NCI-H460 (cell line): ENCODE measurements at regions not wholly inside any gene's neighbourhood (a gene's known extent, or its start where the extent isn't known, plus 50 kb on each side); places are given as distances from the start of the nearest gene placed in this dataset.

ENCODE experiments used
- DNase-seq: peaks from one replicate; pipeline ENCODE4 v3.0.0-alpha.2; 2016; ENCODE audit warnings: low read depth; ENCODE audit errors: extremely low read depth

DNA sequence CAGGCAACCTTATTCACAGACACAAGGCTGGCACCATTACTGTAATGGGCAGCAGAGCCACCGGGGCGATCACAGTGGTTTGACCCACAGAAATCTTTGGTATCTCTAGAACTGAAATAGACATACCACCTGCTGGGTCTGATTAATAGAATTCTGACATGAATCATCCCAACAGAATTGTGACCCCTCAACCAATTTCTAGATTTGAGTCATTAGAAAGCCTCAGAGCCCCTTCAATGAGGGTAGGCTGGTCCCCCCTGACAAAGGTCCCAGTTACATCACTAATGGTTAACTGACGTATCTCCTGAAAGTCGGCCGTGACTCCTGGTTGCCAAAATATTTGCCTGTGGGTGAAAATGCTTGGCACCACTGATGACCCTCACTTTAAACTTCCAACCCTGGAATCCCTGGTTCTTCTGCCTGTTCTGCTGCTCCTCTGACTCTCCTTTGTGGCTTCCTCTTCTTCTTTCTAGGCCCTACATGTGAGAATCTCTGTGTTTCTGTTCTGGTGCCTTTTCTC lies 124.9 kb upstream of the ARID1B start:
- no peak for DNase-seq

DNA sequence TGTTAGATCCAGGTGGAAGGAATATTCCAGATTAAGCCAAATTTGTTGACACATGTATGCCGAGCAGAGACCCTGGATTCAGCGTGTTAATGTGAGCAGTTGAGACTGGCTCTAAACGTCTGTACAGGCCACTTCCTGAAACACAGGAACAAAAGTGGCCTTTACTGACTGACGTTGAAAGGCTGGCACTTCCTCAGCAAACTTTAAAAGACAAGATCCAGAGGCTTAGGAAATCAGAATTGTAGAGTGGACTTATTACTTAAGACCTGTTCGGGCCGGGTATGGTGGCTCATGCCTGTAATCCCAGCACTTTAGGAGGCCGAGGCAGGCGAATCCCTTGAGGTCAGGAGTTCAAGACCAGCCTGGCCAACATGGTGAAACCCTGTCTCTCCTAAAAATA lies 125.7 kb upstream of the ARID1B start:
- no peak for DNase-seq

DNA sequence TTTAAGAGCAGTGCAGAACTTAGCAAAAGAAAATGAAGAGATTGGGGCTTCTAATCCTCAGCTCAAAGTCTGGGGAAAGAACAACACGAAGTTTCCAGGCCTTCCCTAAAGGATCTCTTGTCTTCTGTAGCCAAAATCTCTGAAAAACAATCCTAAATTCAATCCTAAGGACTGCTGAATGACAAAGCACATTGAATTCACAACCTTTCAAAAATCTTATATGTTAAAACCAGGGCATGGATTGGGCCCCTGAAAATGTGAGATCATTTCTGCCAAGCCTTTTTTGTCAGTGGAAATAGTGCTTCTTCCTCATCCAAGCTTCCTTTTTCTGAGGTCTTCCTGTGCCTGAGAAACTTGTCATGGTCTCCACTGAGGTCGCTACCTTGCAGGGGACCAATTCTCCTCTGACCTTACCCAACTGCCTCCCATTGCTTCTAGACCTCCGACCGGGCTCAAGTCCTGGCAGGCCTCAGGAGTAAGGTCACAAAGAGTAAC lies 126.2 kb upstream of the ARID1B start:
- DNase-seq: no peak

DNA sequence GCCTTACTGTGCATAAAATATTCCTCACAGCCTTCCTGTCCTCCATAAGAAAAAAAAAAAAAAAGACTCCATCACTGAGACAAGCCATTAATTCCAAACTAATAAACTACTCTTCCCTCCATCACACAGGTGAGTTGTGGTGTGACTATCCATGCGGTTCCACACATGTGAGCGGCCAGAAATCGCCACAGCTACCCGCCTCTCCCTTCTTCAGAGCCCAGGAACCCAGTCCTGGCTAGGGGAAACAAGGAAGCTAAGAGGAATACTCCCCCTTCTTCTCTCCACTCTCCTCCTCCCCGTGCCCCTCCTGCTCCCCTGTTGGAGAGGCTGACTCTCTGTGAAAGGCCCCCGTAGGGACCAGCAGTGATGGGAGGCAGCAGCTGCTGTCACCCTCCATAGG lies 128.6 kb upstream of the ARID1B start:
- DNase-seq: no peak

DNA sequence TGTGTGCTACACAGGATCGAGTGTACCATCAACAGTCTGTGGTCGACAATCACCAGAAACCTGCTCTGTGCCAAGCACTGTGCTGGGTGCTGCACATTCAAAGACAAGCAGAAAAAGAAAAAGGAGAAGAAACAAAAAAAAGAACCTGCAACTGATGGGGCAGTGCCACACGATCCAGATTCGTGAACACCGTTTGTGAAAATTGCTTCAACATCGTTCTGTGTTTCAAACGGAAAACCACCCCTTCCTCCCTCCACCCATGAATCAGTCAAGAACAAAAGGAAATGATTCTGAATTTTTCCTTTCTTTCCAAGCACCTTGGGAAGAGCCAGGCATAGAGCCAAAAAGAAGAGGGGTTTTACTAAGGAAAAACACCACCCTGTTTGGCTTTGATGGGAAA lies 129.2 kb upstream of the ARID1B start:
- DNase-seq: no peak

DNA sequence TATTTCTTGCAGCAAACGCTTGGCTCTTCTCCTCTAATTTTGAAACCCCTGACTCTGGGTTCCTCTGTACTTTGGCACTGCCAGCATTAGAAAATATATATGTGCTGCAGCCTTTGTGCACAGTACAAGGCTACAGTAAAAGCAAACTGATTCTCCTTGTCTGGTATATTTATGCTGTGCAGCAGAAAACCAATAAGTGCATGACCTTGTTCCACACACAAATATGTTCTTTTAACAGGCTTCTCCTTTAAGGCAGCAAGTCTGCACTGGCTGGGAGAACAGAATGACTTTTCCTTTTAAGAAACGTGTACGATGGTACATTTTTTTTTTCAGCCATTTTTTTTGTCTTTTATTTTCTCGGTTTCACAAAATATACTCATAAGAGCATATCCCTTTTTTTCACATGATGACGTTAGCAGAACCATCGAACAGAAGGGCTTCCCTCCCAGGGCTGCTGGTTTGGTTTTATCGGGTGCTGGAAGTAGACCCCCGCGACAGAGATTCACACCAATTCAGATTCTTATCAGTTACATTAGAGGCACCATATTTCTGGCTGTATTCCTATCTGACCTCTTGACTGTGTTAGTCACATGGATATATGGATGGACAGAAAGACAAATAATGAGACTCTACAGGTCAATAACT lies 129.9 kb upstream of the ARID1B start:
- DNase-seq: no peak

DNA sequence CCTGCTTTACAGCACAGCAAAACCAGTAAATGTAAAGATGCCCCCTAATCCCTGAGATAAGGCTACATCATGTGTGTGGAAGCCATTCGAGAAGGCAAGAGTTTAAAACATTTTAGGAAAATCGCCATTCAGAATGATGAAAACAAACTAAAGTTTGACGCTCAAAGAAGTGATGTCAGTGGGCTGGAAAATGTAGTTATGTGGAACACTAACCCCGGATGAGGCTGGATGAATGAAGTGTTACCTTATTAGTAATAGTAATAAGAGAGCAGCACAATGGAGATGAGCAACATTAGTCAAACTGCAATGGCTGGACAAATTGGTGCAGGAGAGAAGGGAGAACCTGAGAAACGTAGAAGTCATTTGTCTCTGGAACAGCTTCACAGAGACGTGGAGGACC lies 130.7 kb upstream of the ARID1B start:
- DNase-seq: no peak

DNA sequence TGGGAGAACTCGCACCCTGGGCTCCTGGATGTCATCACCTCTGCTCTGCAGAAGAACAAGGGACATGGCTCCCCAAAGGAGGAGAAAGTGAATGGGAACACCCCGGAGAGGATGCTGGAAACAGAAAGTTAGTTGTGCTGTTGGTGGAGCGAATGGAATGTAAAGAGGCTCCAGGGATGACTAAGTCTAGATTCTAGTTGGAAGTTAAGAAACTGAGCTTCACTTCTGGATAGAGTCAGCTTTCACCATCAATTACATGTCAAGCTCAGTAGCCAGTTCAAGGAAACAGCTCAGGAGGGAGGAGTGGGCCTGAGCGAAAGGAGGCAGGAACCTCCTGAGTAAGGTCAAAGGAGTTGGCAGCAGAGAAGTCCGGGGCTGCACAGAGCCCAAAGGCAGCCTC lies 132.1 kb upstream of the ARID1B start:
- no peak for DNase-seq

DNA sequence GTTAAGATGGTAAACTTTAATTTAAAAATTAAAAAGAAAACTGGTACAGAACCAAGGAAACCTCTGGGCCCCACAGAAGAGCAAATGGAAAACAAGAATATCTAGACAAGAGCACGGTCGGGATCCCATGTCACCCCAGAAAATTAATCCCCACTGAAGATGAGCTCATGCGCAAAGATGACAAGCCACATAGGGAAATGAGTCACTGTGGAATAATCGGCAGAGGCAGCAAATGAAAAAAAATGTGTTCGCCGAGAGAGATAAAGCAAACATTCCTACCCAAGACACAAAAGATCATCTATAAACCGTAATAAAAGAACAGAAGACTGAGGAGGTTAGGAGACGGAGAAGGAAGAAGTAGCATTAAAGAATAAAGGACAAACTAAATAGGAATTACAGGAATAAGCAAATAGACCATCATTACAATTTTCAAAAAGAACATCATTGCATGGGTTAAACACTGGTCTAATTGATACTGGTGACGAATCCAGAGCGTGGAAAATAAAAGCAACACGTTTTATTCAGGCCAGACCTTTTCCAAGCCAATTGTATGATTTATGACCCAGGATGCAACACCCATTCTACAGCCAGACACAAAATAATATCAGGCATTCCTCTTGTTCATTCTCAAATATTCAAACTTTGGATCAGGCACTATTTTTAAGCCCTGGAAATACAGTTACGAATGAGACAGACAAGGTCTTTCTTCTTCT lies 138.0 kb upstream of the ARID1B start:
- no peak for DNase-seq

DNA sequence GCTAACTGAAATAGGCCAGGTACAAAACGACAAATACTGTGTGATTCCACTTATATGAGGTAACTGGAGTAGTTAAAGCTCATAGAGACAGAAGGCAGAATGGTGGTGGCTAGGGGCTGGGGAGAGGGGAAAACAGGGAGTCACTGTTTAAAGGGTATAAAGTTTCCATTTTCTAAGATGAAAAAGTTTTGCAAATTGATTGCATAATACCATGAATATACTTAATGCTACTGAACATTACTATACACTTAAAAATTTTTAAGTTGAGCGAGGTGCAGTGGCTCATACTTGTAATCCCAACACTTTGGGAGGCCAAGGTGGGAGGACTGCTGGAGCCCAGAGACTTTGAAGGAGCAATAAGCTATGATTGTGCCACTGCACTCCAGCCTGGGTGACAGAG lies 138.6 kb upstream of the ARID1B start:
- DNase-seq: no peak

DNA sequence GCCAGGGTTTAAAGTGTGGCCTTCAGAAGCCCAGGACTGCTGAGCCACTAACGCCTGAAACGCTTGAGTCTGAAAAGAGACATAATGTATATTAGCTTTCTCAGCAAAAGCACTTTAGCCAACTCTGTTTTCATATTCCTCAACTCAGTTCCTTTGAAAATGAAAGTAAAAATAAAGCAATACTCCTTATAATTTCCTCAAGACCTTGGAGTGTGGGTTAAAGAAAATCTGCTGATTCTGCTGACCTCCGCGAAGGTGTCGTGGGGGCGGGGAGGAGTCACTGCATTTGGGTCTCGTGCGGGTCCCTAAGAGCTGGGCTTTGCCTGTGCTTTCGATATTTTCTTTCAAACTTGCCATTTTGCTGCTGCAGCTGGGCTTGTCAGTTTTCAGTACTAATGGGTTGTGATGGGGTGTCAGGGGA lies 142.2 kb upstream of the ARID1B start:
- DNase-seq: no peak

DNA sequence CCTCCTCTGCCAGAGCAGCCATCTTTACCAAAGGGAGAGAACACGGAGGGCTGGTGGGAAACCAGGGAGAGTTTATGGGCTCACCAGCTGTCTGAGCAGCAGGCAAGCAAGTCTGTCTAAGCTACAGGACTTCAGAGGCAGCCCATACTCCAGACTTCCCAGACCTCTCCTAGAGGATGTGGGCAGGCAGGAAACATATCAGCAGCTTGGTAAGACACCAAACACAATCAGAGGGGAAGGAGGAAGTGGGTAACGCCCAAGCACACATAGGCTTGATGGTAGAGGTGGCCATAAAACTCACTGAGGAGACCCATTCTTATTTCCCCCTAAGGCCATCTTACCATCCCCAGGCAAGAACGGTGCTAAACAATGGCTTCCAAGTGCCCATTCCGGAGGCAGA lies 143.1 kb upstream of the ARID1B start:
- no peak for DNase-seq

DNA sequence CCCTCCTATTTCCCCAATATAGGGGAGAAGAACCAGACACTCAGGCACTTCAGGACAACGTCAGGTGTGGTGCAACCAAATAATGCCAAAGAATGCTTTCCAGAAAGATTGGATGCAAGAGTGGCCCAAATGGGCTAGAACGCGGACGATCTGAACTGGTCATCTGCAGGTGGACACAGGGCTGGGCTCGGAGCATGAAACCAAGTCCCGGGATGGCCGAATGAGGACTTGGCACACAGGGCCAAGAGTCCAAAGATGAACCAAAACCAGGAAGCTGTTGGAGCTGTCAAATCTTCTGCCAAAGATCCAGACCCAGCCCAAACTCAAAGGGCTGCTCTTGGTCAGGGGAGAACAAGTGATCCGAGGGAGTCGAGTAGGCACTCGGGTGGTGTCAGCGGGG lies 143.9 kb upstream of the ARID1B start:
- no peak for DNase-seq

DNA sequence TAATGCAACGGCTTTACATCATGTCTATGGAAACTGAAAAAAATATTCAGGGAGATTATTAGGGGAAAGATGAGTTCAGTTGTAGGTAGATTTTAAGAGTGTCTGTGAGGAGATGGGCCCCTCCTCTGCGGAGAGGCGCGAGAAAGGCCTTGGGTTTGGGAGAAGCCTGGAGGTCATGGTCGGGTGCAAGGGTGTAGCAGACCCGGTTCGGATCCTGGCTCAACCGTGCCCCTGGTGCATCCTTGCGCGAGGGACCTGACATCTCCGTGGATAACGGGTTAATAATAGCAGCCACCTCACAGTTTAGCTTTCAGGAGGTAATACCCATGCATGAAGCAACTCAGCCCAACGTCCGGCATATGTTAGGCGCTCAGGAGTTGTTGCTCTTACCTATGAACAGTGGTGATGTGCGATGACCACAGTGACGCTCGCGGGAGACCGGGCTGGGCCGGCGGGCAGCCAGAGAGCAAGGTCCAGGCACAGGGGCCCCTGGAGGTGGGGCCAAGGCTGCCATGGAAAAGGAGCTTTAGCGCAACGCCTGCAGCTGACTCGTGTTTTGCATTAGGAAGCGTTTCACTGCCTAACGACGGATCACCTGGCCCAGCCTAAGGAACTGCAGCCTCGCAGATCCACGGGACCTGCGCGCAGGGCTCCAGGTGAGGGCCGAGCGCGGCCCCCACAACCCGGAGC lies 146.4 kb upstream of the ARID1B start:
- no peak for DNase-seq

DNA sequence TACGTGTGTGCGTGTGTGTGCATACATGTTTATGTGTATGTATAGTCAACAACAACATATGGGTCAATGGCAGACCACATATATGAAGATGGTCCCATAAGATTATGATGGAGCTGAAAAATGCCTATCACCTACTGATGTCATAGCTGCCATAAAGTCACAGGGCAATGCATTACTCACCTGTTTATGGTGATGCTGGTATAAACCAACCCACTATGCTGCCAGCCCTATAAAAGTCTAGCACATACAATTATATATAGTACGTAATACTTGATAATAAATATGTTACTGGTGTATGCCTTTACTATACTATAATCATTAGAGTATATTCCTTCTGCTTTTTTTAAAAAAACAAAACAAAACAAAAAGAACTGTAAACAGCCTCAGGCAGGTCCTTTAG lies 148.4 kb upstream of the ARID1B start:
- DNase-seq: no peak

DNA sequence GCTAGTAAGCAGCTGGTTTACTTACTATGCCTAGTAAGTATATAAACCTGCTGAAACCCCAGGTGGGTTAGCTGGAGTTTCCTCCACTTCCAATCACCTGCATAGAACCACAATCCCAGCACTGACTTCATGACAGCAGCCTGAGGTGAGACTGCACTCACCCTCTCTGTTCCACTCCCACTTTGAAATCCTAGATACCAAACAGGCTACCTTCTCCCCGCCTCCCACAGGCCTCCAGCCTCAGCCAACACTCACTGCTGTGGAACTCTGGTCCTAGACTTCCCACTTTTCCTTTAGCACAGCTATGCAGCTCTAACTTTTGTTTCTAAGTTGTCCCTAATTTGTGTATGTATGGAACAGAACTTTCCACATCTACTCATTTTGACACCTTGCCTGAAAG lies 149.7 kb upstream of the ARID1B start:
- DNase-seq: no peak

DNA sequence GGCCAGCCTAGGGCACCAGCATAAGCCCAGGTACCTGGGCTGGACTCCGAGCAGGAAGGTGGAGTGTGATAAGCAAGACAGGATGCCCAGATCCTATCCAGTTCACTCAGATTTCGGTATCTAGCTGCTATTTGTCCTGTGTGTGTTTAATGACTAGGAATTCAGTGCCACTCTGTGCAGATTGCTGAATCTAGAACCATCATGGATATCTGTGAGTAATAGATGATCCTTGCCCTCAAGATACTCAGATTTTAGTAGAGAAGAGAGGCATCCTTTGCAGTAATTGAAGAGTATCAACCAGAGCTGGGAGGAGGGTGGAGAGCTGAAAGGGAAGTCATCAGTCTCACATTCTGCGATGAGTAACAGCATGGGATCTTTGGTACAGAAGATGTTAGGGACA lies 155.0 kb upstream of the ARID1B start:
- DNase-seq: no peak

DNA sequence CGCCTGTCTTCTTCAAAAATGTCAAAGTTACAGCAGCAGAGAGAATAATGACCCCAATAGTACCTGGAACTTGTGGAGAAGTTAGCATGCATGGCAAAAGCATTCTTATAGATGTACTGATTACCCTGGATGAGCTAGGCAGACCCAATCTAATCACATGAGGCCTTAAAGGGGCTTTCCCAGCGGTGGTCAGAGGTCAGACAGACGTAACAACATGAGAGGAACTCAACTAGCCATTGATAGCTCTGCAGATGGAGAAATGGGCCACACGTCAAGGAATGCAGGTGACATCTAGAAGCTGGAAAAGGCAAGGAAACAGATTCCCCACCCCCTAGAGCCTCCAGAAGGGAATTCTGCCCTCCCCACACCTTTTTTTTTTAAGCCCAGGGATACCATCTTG lies 156.8 kb upstream of the ARID1B start:
- no peak for DNase-seq

DNA sequence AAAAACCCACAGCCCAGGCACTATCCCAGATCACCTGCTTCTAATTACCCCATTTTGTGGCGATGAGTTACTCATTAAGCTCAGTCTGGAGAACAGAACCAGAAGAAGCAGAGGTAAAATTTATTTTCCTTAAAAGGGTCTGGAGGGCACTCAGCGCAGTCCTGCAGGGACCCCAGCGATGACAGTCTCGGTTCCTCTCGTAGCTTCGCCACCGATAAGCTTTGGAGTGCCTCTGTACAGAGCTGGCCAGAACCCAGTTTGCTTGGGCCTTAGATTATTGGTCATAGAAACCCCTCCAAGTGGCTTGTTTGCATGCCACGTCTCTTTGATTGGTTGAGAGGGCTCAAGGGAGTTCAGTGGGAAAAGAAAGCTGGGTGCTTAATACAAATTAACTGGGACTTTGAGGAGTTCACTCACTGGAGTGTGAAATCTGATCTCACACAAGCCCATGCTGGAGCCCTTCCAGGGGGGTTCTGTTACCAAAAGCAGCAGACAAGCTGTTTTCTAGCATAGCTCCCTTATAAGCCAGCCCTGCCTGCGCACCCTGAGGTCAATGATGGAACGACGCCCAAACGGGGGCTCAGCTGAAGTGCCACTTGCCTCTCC lies 158.5 kb upstream of the ARID1B start:
- DNase-seq: no peak

DNA sequence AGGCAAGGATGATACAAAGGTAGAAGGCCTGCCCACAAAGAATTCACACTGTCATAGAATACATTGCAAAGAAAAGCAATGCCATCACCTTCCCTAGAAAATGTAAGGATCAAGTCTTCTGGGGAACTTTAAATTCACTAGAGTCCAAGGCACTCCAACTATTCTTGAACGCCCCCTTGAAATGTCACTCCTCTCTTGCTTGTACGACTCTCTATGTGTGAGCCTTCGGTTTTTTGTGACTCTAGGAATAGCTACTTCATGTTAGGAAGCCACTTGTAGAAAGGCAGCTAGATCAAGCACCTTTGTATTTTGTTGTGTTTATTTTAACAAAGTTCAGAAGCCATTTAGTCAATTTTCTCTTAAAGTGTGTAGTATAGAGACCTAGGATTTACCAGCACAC lies 159.2 kb upstream of the ARID1B start:
- no peak for DNase-seq

DNA sequence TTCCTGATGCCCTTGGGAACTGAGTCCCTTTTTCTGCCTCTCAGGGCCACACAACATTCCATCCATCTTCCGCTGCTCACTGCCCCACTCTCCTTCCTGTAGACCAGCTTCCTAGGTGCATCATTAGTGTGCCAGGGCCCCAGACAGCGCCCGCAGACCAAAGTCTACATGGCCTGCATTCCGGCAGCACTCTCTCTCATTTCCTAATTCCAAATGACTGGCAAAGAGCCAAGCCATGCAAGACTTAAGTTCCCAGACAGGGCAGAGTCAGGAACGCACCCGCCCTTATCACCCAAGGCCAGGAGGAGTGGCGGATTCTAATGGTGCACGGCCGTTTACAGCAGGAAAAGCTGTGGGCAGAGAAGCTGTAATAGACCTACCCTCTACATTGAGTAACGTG lies 159.8 kb upstream of the ARID1B start:
- DNase-seq: no peak
